HG03108 (cell line): ENCODE measurements at regions not wholly inside any gene's neighbourhood (a gene's known extent, or its start where the extent isn't known, plus 50 kb on each side); places are given as distances from the start of the nearest gene placed in this dataset.

Experiments used
- ATAC-seq: cut with Tn5 transposase; IDR thresholded peaks from one replicate; pipeline ENCODE4 v1.9.1; 2021; ENCODE audit warnings: moderate library complexity; ENCODE audit not compliant: unreplicated experiment

GRCh38 chr20:6693178-6693807, 74.2 kb upstream of the BMP2 start:
- ATAC-seq = no peak

- ATAC-seq = no peak
Observed at GRCh38 chr20:6692566-6693173, 74.8 kb upstream of the BMP2 start.

- no peak for ATAC-seq
Observed at GRCh38 chr20:6691516-6691915, 76.0 kb upstream of the BMP2 start.

GRCh38 chr20:6689339-6689973, 78.0 kb upstream of the BMP2 start:
- no peak for ATAC-seq

GRCh38 chr20:6686171-6686570, 81.3 kb upstream of the BMP2 start:
- ATAC-seq = no peak

- ATAC-seq = no peak
Observed at GRCh38 chr20:6685626-6686025, 81.9 kb upstream of the BMP2 start.

GRCh38 chr20:6685181-6685582, 82.3 kb upstream of the BMP2 start:
- no peak for ATAC-seq

GRCh38 chr20:6683021-6683977, 84.2 kb upstream of the BMP2 start:
- ATAC-seq = no peak

GRCh38 chr20:6680854-6681253, 86.6 kb upstream of the BMP2 start:
- ATAC-seq = no peak

- no peak for ATAC-seq
Observed at GRCh38 chr20:6680441-6680840, 87.0 kb upstream of the BMP2 start.

GRCh38 chr20:6679086-6679485, 88.4 kb upstream of the BMP2 start:
- ATAC-seq = no peak

GRCh38 chr20:6678101-6678500, 89.4 kb upstream of the BMP2 start:
- no peak for ATAC-seq

GRCh38 chr20:6674831-6675230, 92.7 kb upstream of the BMP2 start:
- no peak for ATAC-seq

GRCh38 chr20:6673071-6673470, 94.4 kb upstream of the BMP2 start:
- ATAC-seq = no peak

GRCh38 chr20:6671829-6672228, 95.7 kb upstream of the BMP2 start:
- ATAC-seq = no peak

- no peak for ATAC-seq
Observed at GRCh38 chr20:6668546-6668945, 98.9 kb upstream of the BMP2 start.

- ATAC-seq = no peak
Observed at GRCh38 chr20:6665621-6666355, 101.7 kb upstream of the BMP2 start.

- no peak for ATAC-seq
Observed at GRCh38 chr20:6665161-6665560, 102.3 kb upstream of the BMP2 start.

- ATAC-seq = no peak
Observed at GRCh38 chr20:6664574-6664973, 102.9 kb upstream of the BMP2 start.

- no peak for ATAC-seq
Observed at GRCh38 chr20:6663751-6664388, 103.6 kb upstream of the BMP2 start.
